Fibroblast of skin of back (primary cell): ENCODE measurements at regions not wholly inside any gene's neighbourhood (a gene's known extent, or its start where the extent isn't known, plus 50 kb on each side); places are given as distances from the start of the nearest gene placed in this dataset.
A peak's percentile ranks its signal among the peaks of the same experiment; 100 is the strongest.

Source experiments
- DNase-seq: peaks from one replicate; pipeline ENCODE4 v3.0.0-alpha.2; 2013

GRCh38 chr11:92765082-92765840 lies 204.2 kb upstream of the MTNR1B start:
- no peak for DNase-seq

GRCh38 chr11:92765965-92766371 lies 203.5 kb upstream of the MTNR1B start:
- DNase-seq = peak; percentile 18

- DNase-seq = no peak
Measured at GRCh38 chr11:92766698-92767097, 202.8 kb upstream of the MTNR1B start.

DNA sequence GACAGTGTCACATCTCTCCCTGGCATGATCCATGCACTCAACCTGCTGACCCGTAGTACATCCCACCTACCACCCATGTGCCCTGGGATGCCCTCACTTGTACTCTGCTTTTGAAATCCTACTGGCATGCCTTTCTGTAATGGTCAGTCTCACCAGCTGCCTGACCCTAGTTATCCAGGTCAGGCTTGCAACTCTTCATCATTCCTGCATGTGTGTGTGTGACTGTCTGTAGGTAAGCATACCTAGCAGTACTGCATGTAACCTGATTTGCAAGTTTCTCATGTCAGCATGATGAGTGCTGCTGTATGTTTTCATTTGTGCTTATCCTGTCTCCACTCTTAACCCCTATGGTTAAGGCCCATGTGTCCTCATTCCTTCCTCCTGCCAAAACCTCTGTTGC lies 202.0 kb upstream of the MTNR1B start:
- DNase-seq = no peak

GRCh38 chr11:92768121-92768840 lies 201.2 kb upstream of the MTNR1B start:
- no peak for DNase-seq

DNA sequence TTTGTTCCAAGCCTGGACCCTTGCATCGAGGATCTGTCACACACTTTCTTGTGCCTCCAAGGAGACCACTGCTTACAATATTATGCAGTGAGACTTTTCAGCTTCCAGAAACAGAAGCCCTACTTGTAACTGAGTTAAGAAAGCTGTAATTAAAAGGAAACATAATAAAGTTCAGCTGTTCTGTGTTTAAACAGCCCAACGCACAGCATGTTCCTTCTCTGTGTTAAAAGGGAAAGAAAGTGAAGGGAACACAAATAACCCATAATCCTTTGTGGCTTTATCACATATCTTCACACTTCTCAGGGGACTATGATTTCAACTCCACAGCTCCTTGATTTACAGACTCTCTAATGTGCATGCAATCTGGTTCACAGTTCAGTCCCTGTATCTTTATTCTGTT lies 200.3 kb upstream of the MTNR1B start:
- DNase-seq = no peak

DNA sequence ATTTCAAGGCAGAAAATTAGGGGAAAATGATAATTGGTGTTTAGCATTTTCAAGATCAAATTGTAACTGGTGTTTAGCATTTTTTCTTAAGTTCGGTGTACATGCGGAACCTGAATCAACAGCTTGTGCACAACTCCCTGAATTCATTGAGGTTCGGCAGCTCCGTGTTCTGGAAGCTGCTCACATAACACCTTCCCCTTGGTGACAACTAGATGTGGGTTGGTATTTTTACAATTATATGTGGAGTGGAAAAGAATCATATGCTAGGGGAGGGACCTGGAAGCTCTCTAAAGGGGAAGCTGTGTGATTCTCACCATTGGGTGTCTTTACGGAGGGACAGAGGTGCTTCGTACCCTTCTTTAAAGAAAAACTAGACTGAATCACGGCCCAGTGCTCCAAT lies 199.0 kb upstream of the MTNR1B start:
- no peak for DNase-seq

DNA sequence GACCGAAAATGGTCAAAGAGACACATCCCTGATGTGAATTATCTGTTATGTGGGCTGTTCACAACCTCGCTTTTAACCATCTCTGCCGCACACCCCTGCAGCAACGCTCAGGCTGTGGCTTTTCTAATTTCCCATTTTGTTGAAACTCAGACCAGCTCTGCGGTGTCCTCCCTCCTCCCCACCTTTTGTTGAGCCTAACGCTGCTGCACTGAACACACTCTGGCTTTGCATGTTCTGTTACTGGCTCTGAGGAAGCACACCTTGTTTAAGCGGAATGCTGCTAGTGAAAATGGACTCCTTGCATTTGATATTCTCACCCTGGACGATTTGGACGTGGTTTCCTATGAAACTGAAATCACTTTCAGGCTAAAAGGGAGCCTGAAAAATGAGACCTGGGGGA lies 198.5 kb upstream of the MTNR1B start:
- DNase-seq = no peak

GRCh38 chr11:92771701-92772100 lies 197.8 kb upstream of the MTNR1B start:
- DNase-seq = no peak

- no peak for DNase-seq
Measured at GRCh38 chr11:92775003-92775676, 194.3 kb upstream of the MTNR1B start.

DNA sequence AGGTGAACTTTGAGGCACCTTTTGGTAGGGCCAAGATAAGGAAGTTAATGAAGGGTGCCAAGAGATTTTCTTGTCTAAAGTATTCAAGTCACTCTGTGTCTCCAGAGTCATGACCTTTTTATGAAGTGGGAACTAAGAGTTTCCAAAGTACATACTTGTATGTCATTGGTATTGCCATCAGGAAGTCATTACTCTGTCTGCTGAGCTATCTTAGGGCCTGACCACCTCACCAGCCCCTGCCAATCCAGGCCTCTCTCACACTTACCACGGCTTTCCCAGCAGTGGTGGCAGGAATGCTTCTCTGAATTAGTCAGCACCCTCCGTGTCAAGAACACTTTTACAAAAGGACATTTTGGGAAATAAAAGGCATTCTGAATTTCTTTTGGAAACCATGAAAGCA lies 192.8 kb upstream of the MTNR1B start:
- DNase-seq = peak; percentile 64

DNA sequence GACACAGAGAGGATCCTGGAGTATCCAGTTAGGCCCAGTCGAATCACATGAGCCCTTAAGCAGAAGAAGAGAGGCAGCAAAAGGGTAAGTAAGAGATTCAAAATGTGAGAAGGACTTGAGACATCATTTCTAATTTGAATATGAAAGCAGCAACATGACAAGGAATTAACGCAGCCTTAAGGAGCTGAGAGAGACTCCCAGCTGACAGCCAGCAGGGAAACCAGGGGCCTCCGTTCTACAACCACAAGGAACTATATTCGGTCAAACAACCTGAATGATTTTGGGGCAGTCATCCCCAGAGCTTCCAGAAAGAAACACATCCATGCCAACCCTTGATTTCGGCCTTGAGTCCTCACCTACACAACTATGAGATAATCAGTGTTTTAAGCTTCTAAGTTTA lies 189.7 kb upstream of the MTNR1B start:
- no peak for DNase-seq

GRCh38 chr11:92781151-92781550 lies 188.3 kb upstream of the MTNR1B start:
- no peak for DNase-seq

GRCh38 chr11:92782806-92783205 lies 186.6 kb upstream of the MTNR1B start:
- peak; percentile 52 for DNase-seq

GRCh38 chr11:92784331-92784730 lies 185.1 kb upstream of the MTNR1B start:
- DNase-seq = no peak

GRCh38 chr11:92787638-92788037 lies 181.8 kb upstream of the MTNR1B start:
- no peak for DNase-seq

DNA sequence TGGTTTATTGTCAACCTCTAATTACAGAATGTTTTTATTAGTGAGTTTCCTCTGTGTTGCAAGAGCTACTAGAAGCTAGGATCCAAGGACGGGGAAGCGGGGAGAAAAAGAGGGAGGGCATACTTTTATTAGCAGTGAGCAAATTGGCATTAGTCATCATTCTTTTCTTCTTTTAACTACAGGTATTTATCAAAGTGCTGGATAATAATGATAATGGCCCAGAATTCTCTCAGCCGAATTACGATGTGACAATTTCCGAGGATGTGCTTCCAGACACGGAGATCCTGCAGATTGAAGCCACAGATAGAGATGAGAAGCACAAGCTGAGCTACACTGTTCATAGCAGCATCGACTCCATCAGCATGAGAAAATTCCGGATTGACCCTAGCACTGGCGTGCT lies 179.7 kb upstream of the MTNR1B start:
- no peak for DNase-seq

DNA sequence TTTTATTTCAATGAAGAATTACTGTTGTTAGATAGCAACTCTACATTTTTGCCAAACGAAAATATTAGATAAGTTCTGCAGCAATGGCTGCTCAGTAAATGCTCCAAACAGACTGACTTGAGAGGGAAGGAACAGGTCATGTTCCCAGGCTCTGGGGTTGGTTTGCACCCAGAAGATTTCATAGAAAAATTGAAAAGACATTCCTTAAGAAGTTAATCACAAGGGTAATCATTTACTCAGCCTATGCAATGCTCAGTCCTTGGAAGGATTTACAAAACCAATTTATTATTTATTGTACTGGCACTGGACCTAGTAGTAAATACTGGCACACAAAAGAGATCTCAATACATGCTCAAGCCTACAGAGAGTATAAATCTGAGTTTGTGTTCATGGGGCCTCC lies 179.1 kb upstream of the MTNR1B start:
- no peak for DNase-seq

- no peak for DNase-seq
Measured at GRCh38 chr11:92790926-92791616, 178.4 kb upstream of the MTNR1B start.

GRCh38 chr11:92791886-92792285 lies 177.6 kb upstream of the MTNR1B start:
- no peak for DNase-seq

GRCh38 chr11:92793189-92793588 lies 176.3 kb upstream of the MTNR1B start:
- no peak for DNase-seq

DNA sequence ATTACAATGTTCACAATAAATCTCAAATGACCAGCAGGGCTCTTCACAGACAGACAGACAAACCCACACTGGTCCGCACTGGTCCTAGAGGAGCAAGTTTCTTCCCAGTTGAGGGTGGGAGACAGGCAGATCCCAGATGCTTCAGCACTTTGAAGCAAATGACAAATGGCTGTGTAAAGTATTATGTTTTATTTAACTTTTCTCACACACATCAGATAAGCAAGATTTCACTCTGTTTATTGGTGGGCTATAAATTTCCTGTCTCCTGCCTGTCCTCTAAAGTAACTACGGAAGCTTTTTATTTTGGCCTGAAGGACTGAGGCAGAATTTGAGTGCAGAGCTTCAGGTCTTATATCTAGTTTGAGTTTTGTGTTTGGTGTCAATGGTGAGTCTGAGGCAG lies 174.7 kb upstream of the MTNR1B start:
- no peak for DNase-seq

DNA sequence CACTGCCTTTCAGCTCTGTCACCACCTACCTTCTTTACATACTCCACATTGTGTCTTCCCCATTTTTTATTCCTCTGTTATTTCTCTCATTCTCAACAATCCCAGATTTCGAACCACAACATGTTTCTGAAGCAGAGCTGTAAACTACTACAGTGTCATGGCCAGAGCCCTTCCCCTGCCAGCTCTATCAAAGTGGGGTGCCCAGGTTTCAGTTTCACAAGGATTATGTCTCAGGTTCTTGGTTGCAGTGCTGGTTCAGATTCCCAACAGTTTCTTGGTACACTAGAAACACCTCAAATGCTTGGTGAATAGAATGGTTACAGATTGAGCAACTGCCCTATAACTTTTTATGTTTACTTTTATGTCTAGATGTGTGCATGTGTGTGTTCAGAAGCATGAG lies 172.7 kb upstream of the MTNR1B start:
- no peak for DNase-seq
